ENCODE measurements at regions not wholly inside any gene's neighbourhood (a gene's known extent, or its start where the extent isn't known, plus 50 kb on each side); places are given as distances from the start of the nearest gene placed in this dataset.
"Not testable (repeated sequence)": the region's sequence is repeated elsewhere in the genome, so short reads cannot be mapped to it uniquely, and the experiment has no call there.

DNA sequence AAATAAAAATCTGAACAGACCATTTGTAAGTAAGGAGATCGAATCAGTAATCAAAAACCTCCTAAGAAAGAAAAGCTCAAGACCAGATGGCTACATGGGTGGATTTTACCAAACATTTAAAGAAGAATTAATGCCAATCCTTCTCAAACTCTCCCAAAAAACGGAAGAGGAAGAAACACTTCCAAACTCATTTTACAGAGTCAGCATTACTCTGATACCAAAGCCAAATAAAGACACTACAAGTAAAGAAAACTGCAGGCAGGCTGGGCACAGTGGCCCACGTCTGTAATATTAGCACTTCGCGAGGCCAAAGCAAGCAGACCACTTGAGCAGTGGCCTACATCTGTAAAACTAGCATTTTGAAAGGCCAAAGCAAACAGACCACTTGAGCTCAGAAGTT is 159.8 kb downstream of the DPY19L2 start:
- no peak for DNase-seq

DNA sequence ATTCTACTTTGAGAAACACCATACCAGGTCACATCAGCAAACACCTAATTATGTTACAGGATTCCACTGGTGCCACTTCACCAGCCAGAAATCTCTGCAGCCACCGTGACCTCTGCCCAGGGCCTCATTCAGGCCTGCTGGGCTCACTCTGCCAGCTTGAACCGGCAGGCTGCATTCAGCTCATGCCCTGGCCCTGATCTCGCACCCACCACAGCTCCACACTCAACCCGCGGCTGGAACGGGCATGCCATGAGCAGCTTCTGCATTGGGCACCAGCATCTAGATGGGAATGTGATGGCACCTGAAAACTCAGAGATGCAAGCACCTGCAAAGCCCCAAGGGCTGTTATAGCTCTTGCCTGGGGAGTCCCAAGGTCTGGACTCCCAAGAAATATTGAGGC is 168.7 kb downstream of the DPY19L2 start:
- no peak for DNase-seq

DNA sequence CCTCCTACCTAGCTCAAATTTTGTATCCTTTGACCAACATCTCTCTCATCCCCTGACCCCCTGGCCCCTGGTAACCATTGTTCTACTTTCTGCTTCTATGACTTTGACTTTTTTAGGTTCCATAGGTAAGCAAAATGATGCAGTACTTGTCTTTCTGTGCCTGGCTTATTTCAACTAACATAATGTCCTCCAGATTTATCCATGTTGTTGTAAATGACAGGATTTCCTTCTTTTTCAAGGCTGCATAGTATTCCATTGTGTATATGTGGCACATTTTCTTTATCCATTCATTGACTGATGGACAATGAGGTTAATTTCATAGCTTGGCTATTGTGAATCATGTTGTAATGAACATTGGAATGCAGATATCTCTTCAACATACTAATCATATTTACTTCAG is 170.1 kb downstream of the DPY19L2 start:
- DNase-seq: no peak

DNA sequence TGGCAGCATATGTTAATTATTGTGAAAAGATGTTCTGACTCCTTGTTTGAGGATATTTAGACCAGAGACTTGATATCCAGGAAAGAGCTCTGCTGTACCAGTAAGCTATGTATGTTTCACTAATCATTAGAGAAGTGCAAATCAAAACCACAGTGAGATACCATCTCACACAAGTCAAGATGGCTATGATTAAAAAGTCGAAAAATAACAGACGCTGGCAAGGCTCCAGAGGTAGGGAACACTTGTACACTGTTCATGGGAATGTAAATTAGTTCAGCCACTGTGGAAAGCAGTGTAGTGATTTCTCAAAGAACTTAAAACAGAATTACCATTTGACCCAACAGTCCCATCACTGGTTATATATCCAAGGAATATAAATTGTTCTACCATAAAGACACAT is 171.6 kb downstream of the DPY19L2 start:
- DNase-seq: no peak

DNA sequence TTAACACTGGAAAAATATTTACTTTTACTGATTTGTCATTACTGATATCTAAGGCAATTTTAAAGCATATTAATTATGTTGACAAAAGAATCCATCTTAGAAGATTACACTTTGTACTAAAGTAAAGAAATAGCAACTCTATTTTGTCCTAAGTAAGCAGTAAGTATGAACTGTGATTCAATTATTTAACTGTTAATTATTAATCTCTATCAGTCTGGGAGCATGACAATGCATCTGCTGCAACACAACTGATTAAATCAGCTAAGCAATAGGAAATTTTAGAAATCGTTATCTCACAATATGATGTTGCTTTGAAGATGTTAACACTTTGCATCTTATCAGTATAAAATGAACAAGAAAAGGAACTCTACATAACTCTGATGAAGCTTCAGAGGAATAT is 172.3 kb downstream of the DPY19L2 start:
- DNase-seq: no peak

DNA sequence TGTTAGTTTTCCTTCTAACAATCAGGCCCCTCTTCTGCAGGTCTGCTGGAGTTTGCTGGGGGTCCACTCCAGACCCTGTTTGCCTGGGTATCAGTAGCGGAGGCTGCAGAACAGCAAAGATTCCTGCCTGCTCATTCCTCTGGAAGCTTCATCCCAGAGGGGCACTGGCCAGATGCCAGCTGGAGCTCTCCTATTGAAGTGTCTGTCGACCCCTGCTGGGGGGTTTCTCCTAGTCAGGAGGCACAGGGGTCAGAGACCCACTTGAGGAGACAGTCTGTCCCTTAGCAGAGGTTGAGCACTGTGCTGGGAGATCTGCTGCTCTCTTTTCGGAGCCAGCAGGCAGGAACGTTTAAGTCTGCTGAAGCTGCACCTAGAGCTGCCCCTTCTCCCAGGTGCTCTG is 174.9 kb downstream of the DPY19L2 start:
- not testable (repeated sequence) for DNase-seq

- DNase-seq: no peak
Measured at GRCh38 chr12:63480186-63480585, 188.1 kb downstream of the DPY19L2 start.

GRCh38 chr12:63470161-63470560 is 198.1 kb downstream of the DPY19L2 start:
- DNase-seq: no peak

DNA sequence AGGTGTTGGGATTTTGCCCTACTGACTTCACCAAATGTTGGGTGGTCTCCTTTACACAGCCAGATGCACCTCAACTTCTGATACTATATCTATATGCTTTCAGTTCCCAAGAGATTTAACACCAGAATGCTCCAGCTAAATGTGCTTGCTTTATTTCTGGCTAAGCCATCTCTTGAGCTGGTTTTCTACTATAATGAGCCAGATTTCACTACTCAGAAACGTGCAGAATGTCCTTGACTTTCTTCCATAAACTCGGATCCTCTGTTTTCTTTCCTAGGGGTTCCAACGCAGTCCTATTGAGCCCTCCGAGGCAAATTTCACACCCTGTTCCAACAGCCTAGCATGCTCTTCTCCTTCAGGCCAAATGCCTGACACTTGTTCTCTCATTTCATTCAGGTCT is 200.3 kb downstream of the DPY19L2 start:
- DNase-seq: no peak

- no peak for DNase-seq
Measured at GRCh38 chr12:63457857-63458256, 210.4 kb downstream of the DPY19L2 start.

DNA sequence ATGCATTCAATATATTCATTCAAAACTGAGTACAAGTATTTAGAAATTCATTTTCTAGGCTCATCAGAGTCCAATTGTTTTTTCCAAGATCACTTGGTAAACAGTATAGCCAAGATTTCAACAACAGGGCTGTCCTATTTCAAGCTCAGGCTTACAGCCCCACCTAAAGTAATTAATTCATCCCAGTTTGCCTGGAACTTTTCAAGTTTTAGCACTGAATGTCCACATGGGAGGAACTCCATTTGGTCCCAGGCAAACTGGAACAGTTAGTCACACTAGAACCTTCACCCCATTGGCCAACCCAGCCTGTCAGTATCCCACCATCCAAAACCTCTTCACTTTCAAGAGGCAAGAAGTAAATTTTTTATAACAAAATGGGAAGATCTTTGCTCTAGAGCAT is 210.9 kb downstream of the DPY19L2 start:
- DNase-seq: no peak

DNA sequence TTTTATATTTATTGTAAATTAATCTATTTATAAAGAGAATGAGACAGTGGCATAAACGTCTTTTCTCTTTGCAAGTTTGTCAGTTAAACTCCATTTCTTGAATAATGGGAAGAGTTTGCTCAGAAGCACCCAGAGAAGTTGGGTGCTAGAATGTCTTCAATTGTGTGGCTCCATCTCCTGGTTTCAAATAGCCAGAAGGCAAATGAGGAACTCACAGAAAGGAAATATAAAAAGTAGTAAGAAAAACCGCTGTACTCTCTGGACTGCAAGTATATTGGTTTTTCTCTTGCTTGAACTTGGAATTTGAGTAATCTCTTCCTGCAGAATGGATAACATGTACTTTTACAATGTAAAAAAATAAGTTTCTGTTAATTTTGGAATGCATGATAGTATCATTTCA is 217.5 kb downstream of the DPY19L2 start:
- no peak for DNase-seq

DNA sequence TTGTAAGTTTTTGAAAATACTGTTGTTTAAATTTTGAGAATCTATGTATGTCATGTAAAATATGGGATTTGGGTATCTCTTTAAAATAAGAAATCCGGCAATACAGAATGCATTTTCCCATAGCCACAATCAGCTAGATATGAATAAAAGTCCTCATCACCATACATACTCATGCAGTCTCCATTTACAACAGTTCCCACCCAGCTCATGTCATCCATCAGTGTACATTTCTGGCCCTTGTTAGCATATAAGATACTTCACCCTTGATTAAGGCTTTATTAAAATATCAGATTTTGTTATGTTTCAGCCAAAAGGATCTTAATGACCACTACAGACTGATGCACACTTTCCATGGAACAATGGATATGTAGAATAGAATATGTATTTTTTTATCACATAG is 218.0 kb downstream of the DPY19L2 start:
- DNase-seq: no peak

- DNase-seq: no peak
Measured at GRCh38 chr12:63445224-63445880, 222.9 kb downstream of the DPY19L2 start.

DNA sequence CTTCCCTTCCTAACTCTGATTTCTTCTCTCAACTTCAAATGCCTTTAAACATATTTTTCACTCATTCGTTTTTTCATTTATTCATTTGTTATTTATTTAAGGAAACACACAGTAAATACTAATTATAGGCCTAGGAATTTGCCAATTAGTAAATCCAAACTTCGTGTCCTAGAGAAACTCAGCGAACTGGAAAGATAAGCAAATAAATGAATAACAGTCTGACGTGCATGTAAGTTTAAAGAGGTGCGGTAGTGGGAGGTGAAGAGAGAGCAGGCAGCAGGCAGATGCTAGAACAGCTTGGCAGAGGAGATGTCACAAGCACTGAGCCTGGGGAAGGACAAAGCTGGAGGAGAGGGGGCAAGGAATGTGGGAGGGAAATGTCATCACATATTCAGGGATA is 228.2 kb downstream of the DPY19L2 start:
- DNase-seq: no peak

- DNase-seq: not testable (repeated sequence)
Measured at GRCh38 chr12:63434384-63434783, 233.9 kb downstream of the DPY19L2 start.

DNA sequence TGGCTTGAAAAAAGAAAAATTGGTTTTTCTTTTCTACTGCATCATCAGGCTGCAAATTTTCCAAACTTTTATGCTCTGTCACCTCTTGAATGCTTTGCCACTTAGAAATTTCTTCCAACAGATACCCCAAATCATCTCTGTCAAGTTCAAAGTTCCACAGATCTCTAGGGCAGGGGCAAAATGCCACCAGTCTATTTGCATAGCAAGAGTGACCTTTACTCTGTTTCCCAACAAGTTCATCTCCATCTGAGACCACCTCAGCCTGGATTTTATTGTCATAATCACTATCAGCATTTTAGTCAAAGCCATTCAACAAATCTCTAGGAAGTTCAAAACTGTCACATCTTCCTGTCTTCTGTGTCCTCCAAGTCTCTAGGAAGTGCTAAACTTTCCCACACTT is 240.3 kb downstream of the DPY19L2 start:
- DNase-seq: not testable (repeated sequence)

- not testable (repeated sequence) for DNase-seq
Measured at GRCh38 chr12:63427029-63427428, 241.3 kb downstream of the DPY19L2 start.

- no peak for DNase-seq
Measured at GRCh38 chr12:63424671-63425070, 243.6 kb downstream of the DPY19L2 start.

DNA sequence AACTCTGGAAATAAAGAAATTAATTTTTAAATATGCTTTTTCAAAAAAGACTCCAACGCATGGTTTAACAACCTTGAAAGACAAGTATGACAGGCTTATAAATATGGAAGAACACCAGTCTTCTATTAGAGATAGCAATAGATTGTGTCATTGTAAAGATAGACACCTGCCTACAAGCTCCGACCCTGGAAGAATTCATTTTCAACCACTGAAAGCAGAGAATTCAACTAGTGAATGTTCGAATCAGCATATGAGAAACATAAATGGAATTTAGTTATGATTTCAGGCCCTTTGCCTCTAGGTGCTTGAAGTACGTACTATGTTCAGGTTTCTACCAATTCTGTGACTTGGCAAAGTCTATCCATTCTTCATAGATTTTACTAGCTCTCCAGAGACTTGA is 244.5 kb downstream of the DPY19L2 start:
- DNase-seq: no peak

- DNase-seq: peak; percentile 5
Measured at GRCh38 chr12:63420206-63420644, 248.1 kb downstream of the DPY19L2 start.

DNA sequence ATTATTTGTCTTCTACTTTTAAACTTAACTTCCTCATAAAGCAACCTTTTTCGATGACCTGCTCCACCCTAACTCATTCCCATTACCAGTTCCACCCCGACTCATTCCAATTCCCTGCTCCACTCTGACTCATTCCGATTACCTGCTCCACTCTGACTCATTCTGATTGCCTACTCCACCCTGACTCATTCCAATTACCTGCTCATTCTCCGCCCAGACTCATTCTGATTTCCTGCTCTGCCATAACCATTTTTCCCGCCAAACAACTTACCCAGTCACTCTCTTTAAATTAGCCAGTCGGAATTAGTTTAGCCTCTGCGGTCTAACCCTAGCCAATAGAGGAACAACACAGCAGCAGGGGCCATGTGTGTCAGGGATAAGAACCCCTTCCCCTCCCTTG is 249.1 kb downstream of the DPY19L2 start:
- no peak for DNase-seq

DNA sequence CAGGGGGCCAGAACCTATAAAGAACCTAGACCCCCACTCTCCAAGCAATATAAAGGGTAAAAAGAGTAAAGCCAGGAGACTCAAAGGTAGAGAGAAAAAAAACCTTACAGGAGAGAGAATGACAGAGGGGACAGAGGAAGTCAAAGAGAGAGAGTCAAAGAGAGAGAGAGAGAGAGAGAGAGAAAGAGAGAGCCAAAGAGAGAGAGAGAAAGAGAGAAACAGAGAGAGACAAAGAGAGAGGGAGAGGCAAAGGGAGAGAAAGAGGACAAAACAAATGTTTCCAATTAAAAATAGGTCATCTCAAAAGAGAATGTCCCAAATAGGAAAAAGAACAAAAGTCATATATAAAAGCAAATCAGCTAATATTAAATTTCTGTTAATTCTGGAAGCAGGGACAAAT is 251.5 kb downstream of the DPY19L2 start:
- DNase-seq: no peak

DNA sequence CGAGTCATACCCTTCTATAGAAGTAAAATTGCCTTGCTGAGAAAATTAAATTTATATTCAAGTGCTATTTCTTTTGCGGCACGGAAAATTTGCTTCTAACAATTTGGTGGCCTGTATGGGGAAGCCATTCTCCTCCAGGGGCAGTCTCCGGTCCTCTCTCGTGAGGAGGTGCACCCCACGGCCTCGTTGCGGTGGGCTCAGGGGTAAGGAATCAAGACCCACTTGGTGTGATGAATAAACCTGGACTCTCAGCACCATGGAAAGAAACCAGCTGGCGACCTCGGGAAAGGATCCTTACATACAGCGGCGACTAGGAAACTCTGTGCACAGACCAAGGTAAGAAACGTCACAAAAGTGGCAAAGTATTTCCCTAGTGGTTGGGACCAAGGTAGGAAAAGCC is 252.9 kb downstream of the DPY19L2 start:
- no peak for DNase-seq

DNA sequence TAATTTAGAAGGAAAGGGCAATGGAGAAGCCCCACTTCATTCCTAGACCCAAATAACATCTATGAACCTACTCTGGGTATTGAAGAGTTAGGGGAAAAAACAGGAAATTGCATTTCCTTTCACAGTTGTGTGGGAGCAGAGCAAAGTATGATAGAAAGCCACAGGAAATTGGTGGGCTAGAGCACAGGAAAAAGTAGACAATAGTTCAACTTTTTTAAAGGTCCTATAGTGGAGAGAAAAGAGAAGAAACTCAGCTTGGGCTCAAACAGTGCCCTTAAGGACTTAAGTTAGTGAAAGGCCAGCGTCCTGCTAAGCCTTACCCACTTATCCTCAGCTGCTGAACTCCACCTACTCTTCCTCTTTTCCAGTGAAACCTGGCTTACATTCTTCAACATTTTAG is 258.1 kb downstream of the DPY19L2 start:
- no peak for DNase-seq

GRCh38 chr12:63406781-63407180 is 255.8 kb upstream of the AVPR1A start:
- DNase-seq: no peak

Measured in DMS 273 treated with DMSO at 0.1 percent for 48 hours (cell line).